Gastroesophageal sphincter (tissue), 3 donors: ENCODE measurements at regions not wholly inside any gene's neighbourhood (a gene's known extent, or its start where the extent isn't known, plus 50 kb on each side); places are given as distances from the start of the nearest gene placed in this dataset.

ENCODE experiments used
- POLR2AphosphoS5 ChIP-seq: sonication (generic); formaldehyde crosslinking; IDR thresholded peaks from one replicate; pipeline ENCODE4 v1.6.1; 2017; ENCODE audit warnings: antibody characterized with exemption
- TF ChIP-seq, protein P1 (sequence below), 4 experiments: fragments of 200-600 bp in 2 of 4; fragments of 450-650 bp in 2 of 4; sonication (generic) in 1 of 4; IDR thresholded peaks; one replicate each; pipeline ENCODE4 v1.5.1; 2017 to 2019; ENCODE audit warnings: antibody characterized with exemption in 4 of 4, mild to moderate bottlenecking in 2 of 4, moderate library complexity in 2 of 4

DNA sequence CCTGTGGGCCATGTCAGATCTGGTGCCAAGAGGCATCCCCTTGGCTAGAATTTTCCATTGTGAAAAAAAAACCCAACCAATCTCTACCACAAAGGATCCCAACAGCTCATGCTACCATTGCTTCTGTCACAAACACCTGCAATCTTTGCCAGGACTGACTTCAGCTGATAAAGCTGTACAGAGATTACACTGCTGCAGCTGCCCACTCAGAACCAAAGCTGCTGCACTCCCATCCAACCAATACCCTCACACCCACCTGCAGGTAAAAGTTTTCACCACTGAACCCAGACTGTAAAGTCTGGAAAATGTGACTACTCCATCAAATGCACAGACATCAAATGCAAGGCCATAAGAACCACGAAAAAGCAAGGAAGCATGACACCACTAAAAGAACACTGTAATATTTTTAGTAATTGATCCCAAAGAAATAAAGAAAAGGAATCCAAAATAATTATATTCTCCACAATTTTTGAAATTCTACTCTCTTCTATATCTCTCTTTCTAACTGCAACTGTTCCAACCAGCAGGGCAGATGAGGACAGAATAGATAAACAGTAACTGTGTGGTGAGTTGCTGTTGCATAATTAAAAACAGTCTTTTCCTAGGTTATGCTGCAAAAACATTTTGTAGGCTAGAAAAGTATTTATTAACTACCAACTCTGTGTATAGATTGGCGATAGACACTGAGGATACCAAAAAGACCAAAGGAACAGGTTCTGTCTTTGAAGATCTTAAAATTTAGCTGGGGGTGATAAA, 128.0 kb upstream of the MCHR2 start:
- TF ChIP-seq, protein P1, sequence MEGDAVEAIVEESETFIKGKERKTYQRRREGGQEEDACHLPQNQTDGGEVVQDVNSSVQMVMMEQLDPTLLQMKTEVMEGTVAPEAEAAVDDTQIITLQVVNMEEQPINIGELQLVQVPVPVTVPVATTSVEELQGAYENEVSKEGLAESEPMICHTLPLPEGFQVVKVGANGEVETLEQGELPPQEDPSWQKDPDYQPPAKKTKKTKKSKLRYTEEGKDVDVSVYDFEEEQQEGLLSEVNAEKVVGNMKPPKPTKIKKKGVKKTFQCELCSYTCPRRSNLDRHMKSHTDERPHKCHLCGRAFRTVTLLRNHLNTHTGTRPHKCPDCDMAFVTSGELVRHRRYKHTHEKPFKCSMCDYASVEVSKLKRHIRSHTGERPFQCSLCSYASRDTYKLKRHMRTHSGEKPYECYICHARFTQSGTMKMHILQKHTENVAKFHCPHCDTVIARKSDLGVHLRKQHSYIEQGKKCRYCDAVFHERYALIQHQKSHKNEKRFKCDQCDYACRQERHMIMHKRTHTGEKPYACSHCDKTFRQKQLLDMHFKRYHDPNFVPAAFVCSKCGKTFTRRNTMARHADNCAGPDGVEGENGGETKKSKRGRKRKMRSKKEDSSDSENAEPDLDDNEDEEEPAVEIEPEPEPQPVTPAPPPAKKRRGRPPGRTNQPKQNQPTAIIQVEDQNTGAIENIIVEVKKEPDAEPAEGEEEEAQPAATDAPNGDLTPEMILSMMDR (IDR thresholded peaks at IDR 0.05): no peak
- TF ChIP-seq POLR2AphosphoS5: no peak
